Activated CD8-positive, alpha-beta memory T cell treated with anti-CD3 and anti-CD28 coated beads for 36 hours (primary cell): ENCODE measurements at regions not wholly inside any gene's neighbourhood (a gene's known extent, or its start where the extent isn't known, plus 50 kb on each side); places are given as distances from the start of the nearest gene placed in this dataset.
"Not testable (repeated sequence)": the region's sequence is repeated elsewhere in the genome, so short reads cannot be mapped to it uniquely, and the experiment has no call there.

Experiments
- CTCF ChIA-PET: fragments of 350-600 bp; sonication (Branson Sonifier 250); formaldehyde crosslinking; loops from one replicate; lab custom pipeline; 2021; ENCODE audit warnings: antibody characterized with exemption; lab: Charles Lee
- POLR2A ChIA-PET: fragments of 350-600 bp; sonication (Branson Sonifier 250); formaldehyde crosslinking; loops from one replicate; lab custom pipeline; 2021; ENCODE audit warnings: antibody characterized with exemption; lab: Charles Lee

GRCh38 chr3:86800116-86800515 is 190.8 kb downstream of the VGLL3 start:
- POLR2A ChIA-PET = no interaction called here
- CTCF ChIA-PET = no interaction called here

GRCh38 chr3:86797946-86798345 is 193.0 kb downstream of the VGLL3 start:
- ChIA-PET CTCF (no interaction called here), POLR2A (no interaction called here)

DNA sequence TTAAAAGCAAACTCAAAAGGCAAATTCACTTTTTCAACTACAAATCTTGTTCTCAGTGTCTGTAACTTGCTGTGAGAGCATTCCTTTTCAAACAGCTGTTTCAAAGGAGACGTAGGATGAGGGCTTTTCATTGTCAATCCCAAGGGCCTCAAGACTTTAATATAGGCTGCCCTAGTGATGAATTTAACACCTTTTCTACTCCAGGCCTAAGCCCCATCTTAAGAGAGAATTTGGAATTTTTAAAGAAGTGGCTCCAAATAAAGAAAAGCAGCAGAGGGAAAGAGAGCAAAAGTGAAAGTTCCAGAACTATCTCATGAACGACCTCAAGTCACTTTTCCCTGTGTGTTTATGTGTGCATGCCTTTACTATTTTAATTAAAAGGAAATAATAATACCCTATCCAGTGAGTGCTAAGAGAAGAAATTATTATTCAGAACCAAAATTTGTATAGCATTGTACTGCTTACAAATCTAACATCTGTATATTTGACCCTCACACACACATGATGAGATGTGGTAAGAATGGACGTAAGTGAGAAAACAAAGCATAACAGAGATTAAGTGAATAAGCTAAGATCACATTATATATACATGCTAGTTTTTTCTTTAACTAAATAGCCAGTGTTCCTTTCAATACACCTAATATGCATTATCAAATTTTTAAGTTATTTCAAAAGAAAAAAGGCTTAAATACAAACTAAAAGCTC is 196.4 kb downstream of the VGLL3 start:
- POLR2A ChIA-PET = no interaction called here
- CTCF ChIA-PET = no interaction called here

DNA sequence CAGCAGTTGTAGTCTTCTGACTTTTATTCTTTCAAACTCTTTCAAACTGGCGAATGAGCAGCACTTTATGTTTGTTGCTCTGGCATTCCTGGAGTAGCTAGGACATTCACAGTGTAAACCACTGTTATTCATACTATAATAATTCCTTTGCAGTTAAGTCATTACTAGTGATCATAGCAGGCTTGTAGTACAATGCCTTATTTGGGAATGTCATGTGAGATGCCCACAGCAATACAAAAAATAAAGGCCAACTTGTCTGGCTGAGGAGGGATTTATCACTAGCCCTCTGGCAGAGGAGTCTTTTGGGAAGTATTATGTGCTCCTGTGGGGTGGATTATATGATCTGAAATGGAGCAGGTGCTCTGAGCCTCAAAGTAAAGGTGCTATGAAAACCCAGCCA is 197.2 kb downstream of the VGLL3 start:
- CTCF ChIA-PET = no interaction called here
- POLR2A ChIA-PET = no interaction called here

DNA sequence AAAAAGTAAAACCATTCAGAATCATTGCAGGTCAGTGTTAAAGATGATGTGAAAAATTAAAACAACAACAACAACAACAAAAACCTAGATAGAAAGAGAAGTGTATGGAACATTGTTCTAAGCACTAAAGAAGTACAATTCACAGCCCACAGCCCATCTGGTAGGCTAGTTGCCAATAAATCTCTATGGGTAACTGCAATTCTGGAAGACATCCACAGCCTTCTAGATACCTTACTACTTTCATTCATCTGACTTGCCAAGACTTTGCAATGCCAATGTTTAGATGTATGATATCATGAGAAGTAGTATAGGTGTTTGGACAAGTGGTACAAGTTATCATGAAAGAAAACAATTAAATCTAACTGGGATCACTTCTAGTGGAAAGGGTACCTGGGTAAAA is 198.6 kb downstream of the VGLL3 start:
- ChIA-PET CTCF (no interaction called here), POLR2A (no interaction called here)

DNA sequence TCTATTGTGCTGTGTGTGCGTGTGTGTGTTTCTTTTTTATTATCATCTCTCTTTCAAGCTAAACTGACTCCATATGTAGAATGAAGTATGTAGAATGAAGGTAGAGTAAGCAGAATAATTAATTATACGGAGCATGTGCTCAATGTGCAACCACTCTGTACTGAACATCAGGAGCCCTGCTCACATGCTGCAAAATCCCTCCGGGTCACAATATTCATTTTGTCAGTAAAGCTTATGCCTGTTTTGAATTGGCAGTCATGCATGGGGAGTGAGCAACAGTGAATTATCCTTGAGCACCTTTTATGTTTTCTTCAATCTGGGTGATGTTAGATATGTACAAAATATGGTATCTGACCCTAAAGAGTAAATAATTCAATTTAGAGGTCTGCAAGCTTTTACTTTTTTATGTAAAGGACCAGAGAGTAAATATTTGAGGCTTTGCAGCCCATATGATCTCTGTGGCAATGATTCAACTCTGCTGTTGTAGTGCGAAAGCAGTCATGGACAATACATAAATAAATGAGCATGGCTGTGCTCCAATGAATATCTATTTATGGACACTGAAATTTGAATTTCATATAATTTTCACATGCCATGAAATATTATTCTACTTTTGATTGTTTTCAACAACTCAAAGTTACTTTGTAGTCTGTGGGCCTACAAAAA is 199.9 kb downstream of the VGLL3 start:
- POLR2A ChIA-PET = no interaction called here
- CTCF ChIA-PET = no interaction called here

DNA sequence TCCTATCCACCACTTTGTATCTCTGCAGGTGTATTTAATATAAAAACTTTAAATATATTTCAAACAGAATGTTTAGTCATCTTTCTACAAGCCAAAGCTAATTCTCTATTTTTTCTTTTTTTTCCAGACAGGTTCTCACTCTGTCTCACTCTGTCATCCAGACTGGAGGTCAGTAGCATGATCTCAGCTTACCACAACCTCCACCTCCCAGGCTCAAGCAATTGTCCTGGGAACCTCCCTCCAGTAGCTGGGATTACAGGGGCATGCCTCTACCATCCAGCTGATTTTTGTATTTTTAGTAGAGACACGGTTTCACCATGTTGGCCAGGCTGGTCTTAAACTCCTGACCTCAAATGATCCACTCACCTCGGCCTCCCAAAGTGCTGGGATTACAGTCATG is 202.6 kb downstream of the VGLL3 start:
- ChIA-PET CTCF (no interaction called here), POLR2A (no interaction called here)

DNA sequence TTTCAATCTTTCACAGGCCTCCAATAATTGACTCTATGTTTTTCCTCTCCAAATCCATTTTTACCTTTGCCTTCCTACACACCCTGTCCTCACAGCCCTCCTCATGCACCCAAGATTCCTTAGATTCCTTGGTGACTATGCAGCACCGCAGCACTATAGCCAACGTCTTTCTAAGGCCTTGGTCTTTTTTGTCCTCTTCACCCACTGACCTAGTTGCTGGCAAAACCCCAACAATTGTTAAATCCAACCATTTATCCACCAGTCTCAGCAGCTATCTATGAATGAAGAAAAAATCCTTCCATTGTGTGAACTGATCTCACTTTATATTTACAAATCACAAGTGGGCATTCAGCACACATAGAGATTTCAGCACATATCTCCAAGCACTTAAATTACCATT is 203.9 kb downstream of the VGLL3 start:
- CTCF ChIA-PET = no interaction called here
- POLR2A ChIA-PET = no interaction called here

GRCh38 chr3:86785386-86785785 is 205.6 kb downstream of the VGLL3 start:
- ChIA-PET POLR2A (no interaction called here), CTCF (no interaction called here)

GRCh38 chr3:86782866-86783265 is 208.1 kb downstream of the VGLL3 start:
- ChIA-PET POLR2A (no interaction called here), CTCF (no interaction called here)

DNA sequence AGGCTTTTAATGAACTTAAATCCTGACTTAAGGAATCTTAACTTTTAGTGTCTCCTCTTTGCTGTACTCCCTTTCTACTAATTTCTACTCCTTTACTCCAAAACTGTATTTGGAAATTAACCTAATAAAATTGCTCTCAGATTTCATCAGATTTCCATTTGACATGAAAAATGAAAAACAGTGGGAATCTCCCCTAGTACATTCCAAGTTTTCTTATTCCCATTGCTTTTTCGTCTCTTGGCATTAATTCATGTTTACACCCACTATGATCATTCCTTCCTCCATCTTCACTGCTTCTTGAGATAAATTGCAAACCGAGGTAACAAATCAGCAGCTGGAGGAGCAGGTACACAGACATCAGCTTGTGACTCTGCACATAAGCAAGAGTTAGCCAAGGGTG is 208.7 kb downstream of the VGLL3 start:
- ChIA-PET CTCF (no interaction called here), POLR2A (no interaction called here)

DNA sequence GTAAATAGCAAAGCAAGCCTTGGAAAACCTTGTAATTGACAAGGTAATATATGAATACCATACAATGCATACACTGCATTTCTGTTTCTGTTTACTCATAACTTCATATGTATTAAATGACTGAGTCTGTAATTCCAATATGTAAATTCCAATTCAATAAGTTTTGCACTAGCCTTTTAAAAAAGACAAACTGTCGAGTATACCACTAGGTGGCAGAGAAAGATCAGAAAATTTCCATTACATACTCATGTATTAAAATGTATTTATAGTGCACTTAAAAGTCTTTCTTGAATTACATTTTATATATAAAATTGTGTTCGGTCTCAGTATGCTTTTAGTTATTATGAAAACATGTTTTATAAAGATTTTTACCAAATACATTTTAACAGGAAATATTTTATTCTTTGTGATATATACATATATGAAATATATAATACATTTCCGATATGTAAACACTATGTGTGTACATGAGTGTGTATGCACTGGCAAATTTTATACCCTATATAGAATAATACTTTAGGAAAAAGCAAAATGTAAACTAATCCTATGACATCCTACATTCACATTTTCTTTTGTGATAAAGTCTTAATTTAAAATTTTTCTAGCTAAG is 216.8 kb downstream of the VGLL3 start:
- POLR2A ChIA-PET = no interaction called here

DNA sequence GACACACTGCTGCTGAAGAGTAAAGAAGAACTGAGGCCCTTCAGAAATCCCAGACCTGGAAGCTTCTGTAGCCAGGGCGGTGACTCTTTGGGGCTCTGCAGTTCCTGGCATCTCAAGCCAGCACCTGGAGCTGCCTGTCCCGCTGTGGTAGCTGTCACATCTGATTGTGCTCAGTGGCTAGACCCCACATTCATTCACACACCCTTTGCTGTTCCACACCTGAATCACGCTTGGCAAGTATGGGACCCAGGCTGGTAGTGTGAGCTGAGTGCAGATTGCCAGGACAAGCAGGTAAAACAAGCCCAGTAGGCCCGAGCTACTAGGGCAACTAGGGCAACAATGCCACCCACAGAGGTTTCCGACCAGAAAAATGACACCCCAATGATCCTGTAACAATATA is 218.2 kb downstream of the VGLL3 start:
- CTCF ChIA-PET = no interaction called here
- POLR2A ChIA-PET = no interaction called here

More for the DNA sequence above, 216.8 kb downstream of the VGLL3 start:
- CTCF ChIA-PET = interaction anchor here (1.5 kb wide), 1 partner anchor 394 kb away, joined by 4 read pairs; no protein-coding TSS in a partner anchor

GRCh38 chr3:86771741-86772512 is 219.0 kb downstream of the VGLL3 start:
- CTCF ChIA-PET = no interaction called here

GRCh38 chr3:86766331-86766730 is 224.6 kb downstream of the VGLL3 start:
- ChIA-PET POLR2A (no interaction called here), CTCF (no interaction called here)

More at GRCh38 chr3:86771741-86772512, 219.0 kb downstream of the VGLL3 start:
- POLR2A ChIA-PET = no interaction called here

- CTCF ChIA-PET = not testable (repeated sequence)
Measured at GRCh38 chr3:86757322-86758179, 233.4 kb downstream of the VGLL3 start.

DNA sequence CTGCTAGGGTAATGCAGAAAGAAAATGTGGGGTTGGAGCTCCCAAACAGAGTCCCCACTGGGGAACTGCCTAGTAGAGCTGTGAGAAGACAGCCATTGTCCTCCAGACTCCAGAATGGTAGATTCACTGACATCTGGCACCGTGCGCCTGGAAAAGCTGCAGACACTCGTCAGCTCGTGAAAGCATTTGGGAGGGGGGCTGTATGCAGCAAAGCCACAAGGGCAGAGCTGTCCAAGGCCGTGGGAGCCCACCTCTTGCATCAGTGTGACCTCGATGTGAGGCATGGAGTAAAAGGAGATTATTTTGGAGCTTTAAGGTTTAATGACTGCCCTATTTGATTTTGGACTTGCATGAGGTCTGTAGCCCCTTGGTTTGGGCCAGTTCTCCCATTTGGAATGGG is 242.9 kb downstream of the VGLL3 start:
- POLR2A ChIA-PET = no interaction called here
- CTCF ChIA-PET = no interaction called here

More at GRCh38 chr3:86757322-86758179, 233.4 kb downstream of the VGLL3 start:
- POLR2A ChIA-PET = not testable (repeated sequence)

GRCh38 chr3:86744051-86744450 is 246.9 kb downstream of the VGLL3 start:
- CTCF ChIA-PET = interaction anchor here (0.6 kb wide), 1 partner anchor 20 kb away, joined by 3 read pairs; no protein-coding TSS in a partner anchor
- POLR2A ChIA-PET = no interaction called here

DNA sequence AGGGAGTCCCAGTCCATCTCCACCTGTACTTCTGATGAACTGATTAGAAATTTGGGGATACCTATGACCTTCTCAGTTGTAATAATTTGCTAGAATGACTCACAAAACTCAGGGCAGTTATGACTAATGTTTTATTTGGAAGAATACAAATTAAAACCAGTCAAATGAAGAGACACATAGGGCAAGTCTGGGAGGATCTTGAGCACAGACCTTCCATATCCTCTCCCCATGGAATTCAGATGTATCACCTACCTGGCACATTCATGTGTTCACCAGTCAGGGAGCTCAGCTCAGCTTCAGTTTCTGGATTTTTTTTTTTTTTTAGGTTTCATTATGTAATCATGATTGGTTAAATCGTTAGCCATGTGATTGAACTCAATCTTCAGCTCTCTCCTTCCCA is 247.7 kb downstream of the VGLL3 start:
- ChIA-PET CTCF (no interaction called here), POLR2A (no interaction called here)
